Endothelial cell of umbilical vein (primary cell): ENCODE measurements at regions not wholly inside any gene's neighbourhood (a gene's known extent, or its start where the extent isn't known, plus 50 kb on each side); places are given as distances from the start of the nearest gene placed in this dataset.

Experiments
- BruUV-seq: library from RNA; stranded (reverse); fragments of 400-500 nt; replicated peaks from 2 replicates; lab custom pipeline; 2021; lab: Mats Ljungman, UMichigan
- CTCF ChIA-PET: fragments of 300-600, 350-600 bp; sonication (Branson Sonifier 250); formaldehyde crosslinking; loops from one replicate; lab custom pipeline; 2021; ENCODE audit warnings: antibody characterized with exemption, inconsistent platforms; lab: Charles Lee
- POLR2A ChIA-PET: fragments of 300-600, 350-600 bp; sonication (Branson Sonifier 250); formaldehyde crosslinking; loops from one replicate; lab custom pipeline; 2021; ENCODE audit warnings: antibody characterized with exemption, inconsistent platforms; lab: Charles Lee
- DNase-seq: peaks from one replicate; pipeline ENCODE4 v3.0.0-alpha.2; 2011; ENCODE audit warnings: low read depth, low spot score
- FAIRE-seq: peaks from 2 replicates; lab custom pipeline; 2011; peaks lifted over from hg19 to GRCh38; lab: Jason Lieb, UNC
- H2AFZ ChIP-seq: 2 replicates; pipeline ENCODE4 v1.6.0; 2012; ENCODE audit warnings: low read depth, low read length, control low read depth, inconsistent platforms
- H3K27ac ChIP-seq: 2 replicates; pipeline ENCODE4 v1.5.1; 2011; ENCODE audit warnings: low read depth, mild to moderate bottlenecking, control low read depth, low read length, moderate library complexity; ENCODE audit not compliant: insufficient read depth
- H3K27me3 ChIP-seq, 2 experiments: 2 replicates each; pipeline versions ENCODE4 v1.6.0 to v1.6.1; 2011; ENCODE audit warnings: low read length in 2 of 2, mixed read lengths in 1 of 2; ENCODE audit not compliant: control insufficient read depth in 2 of 2, insufficient read depth in 2 of 2
- H3K36me3 ChIP-seq, 2 experiments: 2 replicates in 1 of 2; 3 replicates in 1 of 2; pipeline ENCODE4 v1.5.1; 2011; ENCODE audit warnings: low read length in 2 of 2, mild to moderate bottlenecking in 1 of 2, moderate library complexity in 1 of 2; ENCODE audit not compliant: control insufficient read depth in 2 of 2, insufficient read depth in 2 of 2; ENCODE audit errors: extremely low read depth in 1 of 2
- H3K4me1 ChIP-seq: 3 replicates; pipeline ENCODE4 v1.5.1; 2011; ENCODE audit warnings: mild to moderate bottlenecking, low read length; ENCODE audit not compliant: control insufficient read depth, insufficient read depth; ENCODE audit errors: extremely low read depth
- H3K4me2 ChIP-seq: 2 replicates; pipeline ENCODE4 v1.6.1; 2011; ENCODE audit warnings: low read length, control low read depth, mixed read lengths; ENCODE audit not compliant: insufficient read depth
- H3K4me3 ChIP-seq, 3 experiments: fragments of 200-600 bp in 1 of 3; sonication (generic), shearing (Covaris generic) in 1 of 3; replicated peaks in 1 of 3; 2 replicates each; pipeline ENCODE4 v1.5.1; 2011 to 2016; ENCODE audit warnings: control low read depth in 3 of 3, low read length in 3 of 3, mild to moderate bottlenecking in 2 of 3, inconsistent platforms in 1 of 3, low read depth in 1 of 3, moderate library complexity in 1 of 3; ENCODE audit not compliant: insufficient read depth in 1 of 3
- H3K79me2 ChIP-seq: 2 replicates; pipeline ENCODE4 v1.6.0; 2012; ENCODE audit warnings: low read length, inconsistent platforms; ENCODE audit not compliant: control insufficient read depth, insufficient read depth
- H3K9ac ChIP-seq: replicated peaks from 2 replicates; pipeline ENCODE3; 2011; ENCODE audit warnings: low read length, control low read depth; ENCODE audit not compliant: insufficient read depth; ENCODE audit errors: extremely low read depth
- H3K9me1 ChIP-seq: replicated peaks from 3 replicates; pipeline ENCODE4 v1.6.0; 2011; ENCODE audit warnings: mild to moderate bottlenecking, low read length; ENCODE audit not compliant: control insufficient read depth, insufficient read depth; ENCODE audit errors: extremely low read depth
- H3K9me3 ChIP-seq: replicated peaks from 2 replicates; pipeline ENCODE4 v1.5.1; 2012; ENCODE audit warnings: low read length, inconsistent platforms; ENCODE audit not compliant: control insufficient read depth, insufficient read depth
- H4K20me1 ChIP-seq: replicated peaks from 2 replicates; pipeline ENCODE3; 2011; ENCODE audit warnings: mild to moderate bottlenecking, low read length; ENCODE audit not compliant: control insufficient read depth, insufficient read depth; ENCODE audit errors: extremely low read depth
- CTCF ChIP-seq, 2 donors: IDR thresholded peaks; 1 replicate in 1 of 2; 2 replicates in 1 of 2; pipeline ENCODE4 v1.5.1; 2011; ENCODE audit warnings: low read length in 2 of 2, mild to moderate bottlenecking in 2 of 2, moderate library complexity in 2 of 2, control low read depth in 1 of 2, inconsistent platforms in 1 of 2, low read depth in 1 of 2; ENCODE audit not compliant: insufficient read depth in 1 of 2; ENCODE audit errors: extremely low read depth in 1 of 2
- EZH2 ChIP-seq: IDR thresholded peaks from 2 replicates; pipeline ENCODE4 v1.6.1; 2012; ENCODE audit warnings: borderline replicate concordance, low read depth, mild to moderate bottlenecking, moderate library complexity, low read length, inconsistent platforms; ENCODE audit not compliant: severe bottlenecking
- JUN ChIP-seq: IDR thresholded peaks from 2 replicates; pipeline ENCODE4 v1.6.1; 2011; ENCODE audit warnings: borderline replicate concordance, low read depth; ENCODE audit not compliant: insufficient read length, insufficient read depth
- MYC ChIP-seq: IDR thresholded peaks from one replicate; pipeline ENCODE4 v1.6.1; 2011; ENCODE audit warnings: mild to moderate bottlenecking, low read depth, low read length
- POLR2AphosphoS5 ChIP-seq: IDR thresholded peaks from 2 replicates; pipeline ENCODE4 v1.6.1; 2012; ENCODE audit warnings: low read depth, mild to moderate bottlenecking, control low read depth, low read length, moderate library complexity; ENCODE audit not compliant: insufficient read depth
- dilution Hi-C: fragments of 300-500 bp; cut with MboI; formaldehyde crosslinking; loops from one replicate; pipeline ENCODE4 v1.15.0; 2019; ENCODE audit warnings: low sequenced_read_pairs; ENCODE audit not compliant: extremely low pct_ligation_motif_present
- intact Hi-C: fragments of 100-400 bp; cut with micrococcal nuclease; formaldehyde crosslinking; loops from one replicate; pipeline ENCODE4 v1.10.0; 2022

- Histone ChIP-seq H3K4me2 (no peak overlapping the region), H3K4me1 (no peaks in the 10 kb centered on the region), H3K27me3 (peaks cover 0 to 1% of the 10 kb centered on the region in 2 experiments), H3K27ac (no peak overlapping the region), H3K79me2 (no peaks in the 10 kb centered on the region), H3K36me3 (no peaks in the 10 kb centered on the region), H3K9me1 (no peaks in the 10 kb centered on the region), H3K9me3 (no peaks in the 10 kb centered on the region), H3K4me3 (no peak overlapping the region), H2AFZ (no peak overlapping the region), H4K20me1 (no peaks in the 10 kb centered on the region), H3K9ac (no peak overlapping the region)
- ChIA-PET POLR2A (interaction anchor here (0.6 kb wide), 1 partner anchor 22 kb away, joined by 3 read pairs; no protein-coding TSS in a partner anchor), CTCF (interaction anchor here (1.1 to 3.6 kb wide), 2 partner anchors 9 to 14 kb away, joined by 3 to 18 read pairs; no protein-coding TSS in a partner anchor)
- no TSS peak for BruUV-seq
- TF ChIP-seq JUN (no peak), CTCF (IDR thresholded peaks at IDR 0.05; ENCODE audit: extremely low read depth in 1 of 2, insufficient read depth in 1 of 2, low read depth in 1 of 2, low read length in 2 of 2) (no peak), EZH2 (no peak), MYC (no peak)
- intact Hi-C loops: no loop called here
- dilution Hi-C loops: no loop called here
- FAIRE-seq: no peak
- DNase-seq: no peak
Measured at GRCh38 chr7:45246339-45246738, 88.7 kb downstream of the RAMP3 start.

- Histone ChIP-seq H3K4me1 (no peaks in the 10 kb centered on the region), H3K79me2 (no peaks in the 10 kb centered on the region), H2AFZ (no peak overlapping the region), H3K9me3 (no peaks in the 10 kb centered on the region), H3K36me3 (no peaks in the 10 kb centered on the region), H3K9ac (no peak overlapping the region), H3K9me1 (no peaks in the 10 kb centered on the region), H3K4me2 (no peak overlapping the region), H4K20me1 (no peaks in the 10 kb centered on the region), H3K27ac (no peak overlapping the region), H3K27me3 (peaks cover 0 to 2% of the 10 kb centered on the region in 2 experiments), H3K4me3 (no peak overlapping the region)
- intact Hi-C loops: no loop called here
- DNase-seq (no peak), FAIRE-seq (no peak)
- dilution Hi-C loops: no loop called here
- TF ChIP-seq JUN (no peak), EZH2 (no peak), POLR2AphosphoS5 (no peak)
- ChIA-PET CTCF (interaction anchor here (0.6 kb wide), 1 partner anchor 283 kb away, joined by 3 read pairs; no protein-coding TSS in a partner anchor), POLR2A (no interaction called here)
- no TSS peak for BruUV-seq
Measured at GRCh38 chr7:45252248-45252647, 94.7 kb downstream of the RAMP3 start.
